ENCODE measurements at regions not wholly inside any gene's neighbourhood (a gene's known extent, or its start where the extent isn't known, plus 50 kb on each side); places are given as distances from the start of the nearest gene placed in this dataset.

- TF ChIP-seq TOE1 (CRISPR knock-in tag; IDR thresholded peaks at IDR 0.05), result no peak; the same call in 1 of the 2 replicates
- 0 out of 2 replicates have a peak, but pooled peaks have one; percentile 71 for TF ChIP-seq WIZ (CRISPR knock-in tag; IDR thresholded peaks at IDR 0.05)
- TF ChIP-seq, protein P1, sequence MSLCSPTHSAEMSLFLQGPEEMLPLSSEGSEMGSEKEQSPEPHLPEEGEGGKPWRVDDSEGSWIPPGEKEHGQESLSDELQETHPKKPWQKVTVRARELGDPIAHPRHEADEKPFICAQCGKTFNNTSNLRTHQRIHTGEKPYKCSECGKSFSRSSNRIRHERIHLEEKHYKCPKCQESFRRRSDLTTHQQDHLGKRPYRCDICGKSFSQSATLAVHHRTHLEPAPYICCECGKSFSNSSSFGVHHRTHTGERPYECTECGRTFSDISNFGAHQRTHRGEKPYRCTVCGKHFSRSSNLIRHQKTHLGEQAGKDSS (CRISPR knock-in tag; IDR thresholded peaks at IDR 0.05; ENCODE audit: borderline replicate concordance, low read depth), result peak; percentile 89
- TF ChIP-seq, protein P2, sequence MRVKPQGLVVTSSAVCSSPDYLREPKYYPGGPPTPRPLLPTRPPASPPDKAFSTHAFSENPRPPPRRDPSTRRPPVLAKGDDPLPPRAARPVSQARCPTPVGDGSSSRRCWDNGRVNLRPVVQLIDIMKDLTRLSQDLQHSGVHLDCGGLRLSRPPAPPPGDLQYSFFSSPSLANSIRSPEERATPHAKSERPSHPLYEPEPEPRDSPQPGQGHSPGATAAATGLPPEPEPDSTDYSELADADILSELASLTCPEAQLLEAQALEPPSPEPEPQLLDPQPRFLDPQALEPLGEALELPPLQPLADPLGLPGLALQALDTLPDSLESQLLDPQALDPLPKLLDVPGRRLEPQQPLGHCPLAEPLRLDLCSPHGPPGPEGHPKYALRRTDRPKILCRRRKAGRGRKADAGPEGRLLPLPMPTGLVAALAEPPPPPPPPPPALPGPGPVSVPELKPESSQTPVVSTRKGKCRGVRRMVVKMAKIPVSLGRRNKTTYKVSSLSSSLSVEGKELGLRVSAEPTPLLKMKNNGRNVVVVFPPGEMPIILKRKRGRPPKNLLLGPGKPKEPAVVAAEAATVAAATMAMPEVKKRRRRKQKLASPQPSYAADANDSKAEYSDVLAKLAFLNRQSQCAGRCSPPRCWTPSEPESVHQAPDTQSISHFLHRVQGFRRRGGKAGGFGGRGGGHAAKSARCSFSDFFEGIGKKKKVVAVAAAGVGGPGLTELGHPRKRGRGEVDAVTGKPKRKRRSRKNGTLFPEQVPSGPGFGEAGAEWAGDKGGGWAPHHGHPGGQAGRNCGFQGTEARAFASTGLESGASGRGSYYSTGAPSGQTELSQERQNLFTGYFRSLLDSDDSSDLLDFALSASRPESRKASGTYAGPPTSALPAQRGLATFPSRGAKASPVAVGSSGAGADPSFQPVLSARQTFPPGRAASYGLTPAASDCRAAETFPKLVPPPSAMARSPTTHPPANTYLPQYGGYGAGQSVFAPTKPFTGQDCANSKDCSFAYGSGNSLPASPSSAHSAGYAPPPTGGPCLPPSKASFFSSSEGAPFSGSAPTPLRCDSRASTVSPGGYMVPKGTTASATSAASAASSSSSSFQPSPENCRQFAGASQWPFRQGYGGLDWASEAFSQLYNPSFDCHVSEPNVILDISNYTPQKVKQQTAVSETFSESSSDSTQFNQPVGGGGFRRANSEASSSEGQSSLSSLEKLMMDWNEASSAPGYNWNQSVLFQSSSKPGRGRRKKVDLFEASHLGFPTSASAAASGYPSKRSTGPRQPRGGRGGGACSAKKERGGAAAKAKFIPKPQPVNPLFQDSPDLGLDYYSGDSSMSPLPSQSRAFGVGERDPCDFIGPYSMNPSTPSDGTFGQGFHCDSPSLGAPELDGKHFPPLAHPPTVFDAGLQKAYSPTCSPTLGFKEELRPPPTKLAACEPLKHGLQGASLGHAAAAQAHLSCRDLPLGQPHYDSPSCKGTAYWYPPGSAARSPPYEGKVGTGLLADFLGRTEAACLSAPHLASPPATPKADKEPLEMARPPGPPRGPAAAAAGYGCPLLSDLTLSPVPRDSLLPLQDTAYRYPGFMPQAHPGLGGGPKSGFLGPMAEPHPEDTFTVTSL (CRISPR knock-in tag; IDR thresholded peaks at IDR 0.05; ENCODE audit: borderline replicate concordance), result peak; percentile 51; the same call in 1 of the 2 replicates
- TF ChIP-seq TBL1XR1 (IDR thresholded peaks at IDR 0.05; ENCODE audit: borderline replicate concordance, low read length, partially characterized antibody), result peak; percentile 14
- peak; percentile 70; the same call in 1 of the 2 replicates for TF ChIP-seq ZBTB34 (CRISPR knock-in tag; IDR thresholded peaks at IDR 0.05)
- TF ChIP-seq ZBTB8A (CRISPR knock-in tag; IDR thresholded peaks at IDR 0.05; ENCODE audit: borderline replicate concordance, low read depth), result no peak; the same call in 1 of the 2 replicates
- no peak for TF ChIP-seq ZNF83 (CRISPR knock-in tag; IDR thresholded peaks at IDR 0.05; ENCODE audit: borderline replicate concordance)
- TF ChIP-seq ZBTB44 (CRISPR knock-in tag; IDR thresholded peaks at IDR 0.05), result 0 out of 2 replicates have a peak, but pooled peaks have one; percentile 14
- TF ChIP-seq ZNF337 (CRISPR knock-in tag; IDR thresholded peaks at IDR 0.05; ENCODE audit: borderline replicate concordance, low read depth), result peak; percentile 93; the same call in 1 of the 2 replicates
- peak; percentile 32; the same call in 1 of the 2 replicates for TF ChIP-seq GLI4 (CRISPR knock-in tag; IDR thresholded peaks at IDR 0.05; ENCODE audit: borderline replicate concordance)
- TF ChIP-seq, protein P3, sequence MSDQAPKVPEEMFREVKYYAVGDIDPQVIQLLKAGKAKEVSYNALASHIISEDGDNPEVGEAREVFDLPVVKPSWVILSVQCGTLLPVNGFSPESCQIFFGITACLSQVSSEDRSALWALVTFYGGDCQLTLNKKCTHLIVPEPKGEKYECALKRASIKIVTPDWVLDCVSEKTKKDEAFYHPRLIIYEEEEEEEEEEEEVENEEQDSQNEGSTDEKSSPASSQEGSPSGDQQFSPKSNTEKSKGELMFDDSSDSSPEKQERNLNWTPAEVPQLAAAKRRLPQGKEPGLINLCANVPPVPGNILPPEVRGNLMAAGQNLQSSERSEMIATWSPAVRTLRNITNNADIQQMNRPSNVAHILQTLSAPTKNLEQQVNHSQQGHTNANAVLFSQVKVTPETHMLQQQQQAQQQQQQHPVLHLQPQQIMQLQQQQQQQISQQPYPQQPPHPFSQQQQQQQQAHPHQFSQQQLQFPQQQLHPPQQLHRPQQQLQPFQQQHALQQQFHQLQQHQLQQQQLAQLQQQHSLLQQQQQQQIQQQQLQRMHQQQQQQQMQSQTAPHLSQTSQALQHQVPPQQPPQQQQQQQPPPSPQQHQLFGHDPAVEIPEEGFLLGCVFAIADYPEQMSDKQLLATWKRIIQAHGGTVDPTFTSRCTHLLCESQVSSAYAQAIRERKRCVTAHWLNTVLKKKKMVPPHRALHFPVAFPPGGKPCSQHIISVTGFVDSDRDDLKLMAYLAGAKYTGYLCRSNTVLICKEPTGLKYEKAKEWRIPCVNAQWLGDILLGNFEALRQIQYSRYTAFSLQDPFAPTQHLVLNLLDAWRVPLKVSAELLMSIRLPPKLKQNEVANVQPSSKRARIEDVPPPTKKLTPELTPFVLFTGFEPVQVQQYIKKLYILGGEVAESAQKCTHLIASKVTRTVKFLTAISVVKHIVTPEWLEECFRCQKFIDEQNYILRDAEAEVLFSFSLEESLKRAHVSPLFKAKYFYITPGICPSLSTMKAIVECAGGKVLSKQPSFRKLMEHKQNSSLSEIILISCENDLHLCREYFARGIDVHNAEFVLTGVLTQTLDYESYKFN (CRISPR knock-in tag; conservative IDR thresholded peaks at IDR 0.05), result peak; percentile 54
- TF ChIP-seq THYN1 (CRISPR knock-in tag; IDR thresholded peaks at IDR 0.05; ENCODE audit: borderline replicate concordance, low read depth), result no peak
- TF ChIP-seq MYNN (CRISPR knock-in tag; IDR thresholded peaks at IDR 0.05; ENCODE audit: low read depth), result no peak
These were observed 215.2 kb upstream of the ZNF184 start (continued) for GRCh38 chr6:27688014-27688586.

Data from HepG2 (cell line).